GM12891 (cell line): ENCODE measurements at regions not wholly inside any gene's neighbourhood (a gene's known extent, or its start where the extent isn't known, plus 50 kb on each side); places are given as distances from the start of the nearest gene placed in this dataset.

Experiments used
- PAX5 ChIP-seq: IDR thresholded peaks from 2 replicates; pipeline ENCODE4 v1.6.1; 2011; ENCODE audit warnings: low read length, moderate library complexity, mild to moderate bottlenecking; ENCODE audit not compliant: insufficient read depth, severe bottlenecking
- POLR2A ChIP-seq: IDR thresholded peaks from 2 replicates; pipeline ENCODE4 v1.6.1; 2011; ENCODE audit warnings: low read depth, low read length, control low read depth
- SPI1 ChIP-seq: IDR thresholded peaks from 2 replicates; pipeline ENCODE4 v1.6.1; 2011; ENCODE audit warnings: low read depth, low read length, control low read depth
- TAF1 ChIP-seq: IDR thresholded peaks from 2 replicates; pipeline ENCODE4 v1.6.1; 2011; ENCODE audit warnings: low read depth, low read length, control low read depth

GRCh38 chr5:57055731-57056130, 103.8 kb upstream of the MIER3 start:
- TF ChIP-seq POLR2A = no peak
- no peak for TF ChIP-seq TAF1
- TF ChIP-seq SPI1 = no peak
- no peak for TF ChIP-seq PAX5
